Loucy (cell line): ENCODE measurements at regions not wholly inside any gene's neighbourhood (a gene's known extent, or its start where the extent isn't known, plus 50 kb on each side); places are given as distances from the start of the nearest gene placed in this dataset.

ENCODE experiments used
- EZH2phosphoT487 ChIP-seq: fragments of 200-600 bp; IDR thresholded peaks from 2 replicates; pipeline ENCODE4 v1.6.1; 2018; ENCODE audit warnings: antibody characterized with exemption, mild to moderate bottlenecking, moderate library complexity, borderline replicate concordance
- TF ChIP-seq, protein P1 (sequence below): fragments of 200-600 bp; sonication (generic); conservative IDR thresholded peaks from 2 replicates; pipeline ENCODE4 v1.5.1; 2014; ENCODE audit warnings: mild to moderate bottlenecking, antibody characterized with exemption, low read length

DNA sequence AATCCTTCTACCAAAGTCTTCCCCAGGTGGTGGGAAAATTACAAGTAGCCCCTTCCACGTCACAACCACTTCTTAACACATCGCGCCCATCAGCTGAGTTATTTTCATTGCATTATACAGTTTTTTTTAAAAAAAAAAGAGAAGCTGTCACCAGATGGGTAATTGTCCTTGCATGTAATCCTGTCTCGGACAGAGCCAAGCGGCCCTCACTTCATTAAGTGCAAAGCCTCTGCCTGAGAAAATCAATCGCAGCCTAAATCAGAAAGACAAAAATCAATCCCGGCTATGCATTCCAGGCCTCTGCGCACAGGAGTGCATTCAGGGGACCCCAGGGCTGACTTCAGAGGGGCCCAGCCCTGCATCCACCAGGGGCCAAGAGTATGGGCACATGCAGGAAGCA is 538.9 kb downstream of the NPHP4 start:
- TF ChIP-seq, protein P1, sequence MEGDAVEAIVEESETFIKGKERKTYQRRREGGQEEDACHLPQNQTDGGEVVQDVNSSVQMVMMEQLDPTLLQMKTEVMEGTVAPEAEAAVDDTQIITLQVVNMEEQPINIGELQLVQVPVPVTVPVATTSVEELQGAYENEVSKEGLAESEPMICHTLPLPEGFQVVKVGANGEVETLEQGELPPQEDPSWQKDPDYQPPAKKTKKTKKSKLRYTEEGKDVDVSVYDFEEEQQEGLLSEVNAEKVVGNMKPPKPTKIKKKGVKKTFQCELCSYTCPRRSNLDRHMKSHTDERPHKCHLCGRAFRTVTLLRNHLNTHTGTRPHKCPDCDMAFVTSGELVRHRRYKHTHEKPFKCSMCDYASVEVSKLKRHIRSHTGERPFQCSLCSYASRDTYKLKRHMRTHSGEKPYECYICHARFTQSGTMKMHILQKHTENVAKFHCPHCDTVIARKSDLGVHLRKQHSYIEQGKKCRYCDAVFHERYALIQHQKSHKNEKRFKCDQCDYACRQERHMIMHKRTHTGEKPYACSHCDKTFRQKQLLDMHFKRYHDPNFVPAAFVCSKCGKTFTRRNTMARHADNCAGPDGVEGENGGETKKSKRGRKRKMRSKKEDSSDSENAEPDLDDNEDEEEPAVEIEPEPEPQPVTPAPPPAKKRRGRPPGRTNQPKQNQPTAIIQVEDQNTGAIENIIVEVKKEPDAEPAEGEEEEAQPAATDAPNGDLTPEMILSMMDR: no peak
- no peak for TF ChIP-seq EZH2phosphoT487
